H1 (cell line): ENCODE measurements at regions not wholly inside any gene's neighbourhood (a gene's known extent, or its start where the extent isn't known, plus 50 kb on each side); places are given as distances from the start of the nearest gene placed in this dataset.

ENCODE experiments used
- CTCF ChIA-PET: fragments of 300-600 bp; sonication (Branson Sonifier 250); formaldehyde crosslinking; loops from one replicate; lab custom pipeline; 2021; ENCODE audit not compliant: partially characterized antibody; lab: Charles Lee
- POLR2A ChIA-PET: fragments of 300-600 bp; sonication (Branson Sonifier 250); formaldehyde crosslinking; loops from one replicate; lab custom pipeline; 2021; ENCODE audit warnings: inconsistent platforms; ENCODE audit not compliant: partially characterized antibody; lab: Charles Lee
- DNase-seq, 2 experiments: peaks; one replicate each; pipeline versions ENCODE4 v3.0.0 to v3.0.0-alpha.2; 2010 to 2022; ENCODE audit warnings: low spot score in 2 of 2, low read depth in 1 of 2, mixed read lengths in 1 of 2
- FAIRE-seq: peaks from 2 replicates; lab custom pipeline; 2011; peaks lifted over from hg19 to GRCh38; lab: Jason Lieb, UNC
- H2AFZ ChIP-seq: 2 replicates; pipeline ENCODE4 v1.8.1; 2012; ENCODE audit warnings: low read length, inconsistent platforms
- H2AK5ac ChIP-seq: 2 replicates; pipeline ENCODE4 v1.6.1; 2013; ENCODE audit warnings: low read depth, low read length
- H2BK120ac ChIP-seq: replicated peaks from 2 replicates; pipeline ENCODE3; 2013; ENCODE audit warnings: low read depth, low read length, inconsistent platforms
- H2BK12ac ChIP-seq: 2 replicates; pipeline ENCODE4 v1.6.1; 2013; ENCODE audit warnings: low read depth, low read length
- H2BK15ac ChIP-seq: 2 replicates; pipeline ENCODE4 v1.6.1; 2013; ENCODE audit warnings: low read length
- H2BK20ac ChIP-seq: 2 replicates; pipeline ENCODE4 v1.6.1; 2013; ENCODE audit warnings: low read length
- H2BK5ac ChIP-seq: 2 replicates; pipeline ENCODE4 v1.6.1; 2013; ENCODE audit warnings: low read depth, low read length
- H3K14ac ChIP-seq: 2 replicates; pipeline ENCODE4 v1.6.1; 2013; ENCODE audit warnings: inconsistent platforms; ENCODE audit not compliant: insufficient read length
- H3K18ac ChIP-seq: 2 replicates; pipeline ENCODE4 v1.6.1; 2013; ENCODE audit warnings: low read length; ENCODE audit errors: extremely low read depth
- H3K23ac ChIP-seq: 2 replicates; pipeline ENCODE4 v1.6.1; 2013; ENCODE audit warnings: inconsistent platforms; ENCODE audit not compliant: insufficient read length
- H3K23me2 ChIP-seq: 2 replicates; pipeline ENCODE4 v1.6.1; 2013; ENCODE audit warnings: low read depth, low read length
- H3K27ac ChIP-seq: 2 replicates; pipeline ENCODE4 v1.6.1; 2011; ENCODE audit warnings: low read depth, low read length, inconsistent platforms
- H3K27me3 ChIP-seq, 4 experiments: replicated peaks in 1 of 4; 1 replicate in 1 of 4; 2 replicates in 3 of 4; pipeline versions ENCODE4 v1.6.1 to v1.8.1; 2011 to 2013; ENCODE audit warnings: low read length in 3 of 4, mild to moderate bottlenecking in 3 of 4, inconsistent platforms in 2 of 4, mixed read lengths in 2 of 4, moderate library complexity in 1 of 4; ENCODE audit not compliant: control insufficient read depth in 3 of 4, insufficient read depth in 3 of 4; ENCODE audit errors: extremely low read depth in 1 of 4
- H3K36me3 ChIP-seq, 4 experiments: 2 replicates each; pipeline versions ENCODE4 v1.6.1 to v1.8.1; 2011 to 2013; ENCODE audit warnings: mild to moderate bottlenecking in 4 of 4, low read length in 3 of 4, moderate library complexity in 2 of 4, control low read depth in 1 of 4, inconsistent platforms in 1 of 4; ENCODE audit not compliant: insufficient read depth in 4 of 4, control insufficient read depth in 2 of 4
- H3K4ac ChIP-seq: replicated peaks from 2 replicates; pipeline ENCODE3; 2013; ENCODE audit warnings: low read length, low read depth, mixed read lengths, inconsistent platforms; ENCODE audit not compliant: insufficient read length
- H3K4me1 ChIP-seq, 4 experiments: replicated peaks in 1 of 4; 1 replicate in 1 of 4; 2 replicates in 3 of 4; pipeline versions ENCODE4 v1.6.1 to v1.8.1; 2011 to 2013; ENCODE audit warnings: low read length in 3 of 4, inconsistent platforms in 2 of 4, mixed read lengths in 1 of 4; ENCODE audit not compliant: insufficient read depth in 4 of 4, control insufficient read depth in 3 of 4
- H3K4me2 ChIP-seq, 2 experiments: 2 replicates each; pipeline versions ENCODE4 v1.6.1 to v1.8.1; 2011 to 2013; ENCODE audit warnings: low read depth in 2 of 2, low read length in 2 of 2, control low read depth in 1 of 2, inconsistent platforms in 1 of 2, mild to moderate bottlenecking in 1 of 2; ENCODE audit not compliant: insufficient read depth in 1 of 2
- H3K4me3 ChIP-seq, 4 experiments: fragments of 200-600, 300-600 bp in 1 of 4; sonication (generic), shearing (Covaris generic), sonication (Bioruptor Twin) in 1 of 4; 2 replicates each; pipeline versions ENCODE4 v1.5.1 to v1.8.1; 2011 to 2016; ENCODE audit warnings: low read length in 4 of 4, low read depth in 3 of 4, control low read depth in 2 of 4, inconsistent platforms in 2 of 4, mild to moderate bottlenecking in 2 of 4, mixed read lengths in 1 of 4, moderate library complexity in 1 of 4; ENCODE audit not compliant: insufficient read depth in 2 of 4; ENCODE audit errors: extremely low read depth in 1 of 4
- H3K56ac ChIP-seq: replicated peaks from 2 replicates; pipeline ENCODE3; 2013; ENCODE audit warnings: low read depth, mild to moderate bottlenecking, mixed read lengths, low read length, inconsistent platforms; ENCODE audit not compliant: insufficient read length
- H3K79me1 ChIP-seq: 2 replicates; pipeline ENCODE4 v1.6.1; 2013; ENCODE audit warnings: low read depth, low read length, control low read depth
- H3K79me2 ChIP-seq, 2 experiments: 2 replicates each; pipeline versions ENCODE4 v1.6.1 to v1.8.1; 2012 to 2013; ENCODE audit warnings: low read length in 2 of 2, mild to moderate bottlenecking in 2 of 2, inconsistent platforms in 1 of 2; ENCODE audit not compliant: insufficient read depth in 2 of 2, control insufficient read depth in 1 of 2
- H3K9ac ChIP-seq, 4 experiments: replicated peaks in 1 of 4; 1 replicate in 1 of 4; 2 replicates in 3 of 4; pipeline versions ENCODE4 v1.6.1 to v1.8.1; 2011 to 2013; ENCODE audit warnings: low read depth in 3 of 4, low read length in 3 of 4, control low read depth in 2 of 4, mild to moderate bottlenecking in 2 of 4, moderate library complexity in 2 of 4, inconsistent platforms in 1 of 4; ENCODE audit errors: extremely low read depth in 1 of 4
- H3K9me3 ChIP-seq, 2 experiments: 2 replicates each; pipeline versions ENCODE4 v1.6.1 to v1.8.1; 2012 to 2013; ENCODE audit warnings: mild to moderate bottlenecking in 2 of 2, moderate library complexity in 2 of 2, control low read depth in 1 of 2, inconsistent platforms in 1 of 2, low read depth in 1 of 2, low read length in 1 of 2, mixed read lengths in 1 of 2; ENCODE audit not compliant: insufficient read depth in 2 of 2
- H4K20me1 ChIP-seq, 2 experiments: replicated peaks in 1 of 2; 2 replicates each; pipeline versions ENCODE3 to v1.8.1; 2011 to 2013; ENCODE audit warnings: inconsistent platforms in 2 of 2, low read length in 2 of 2, mild to moderate bottlenecking in 1 of 2; ENCODE audit not compliant: insufficient read depth in 2 of 2, control insufficient read depth in 1 of 2
- H4K5ac ChIP-seq: 2 replicates; pipeline ENCODE4 v1.6.1; 2013; ENCODE audit warnings: low read length, low read depth, mixed read lengths, inconsistent platforms; ENCODE audit not compliant: insufficient read length
- H4K8ac ChIP-seq: 2 replicates; pipeline ENCODE4 v1.8.0; 2013; ENCODE audit warnings: mild to moderate bottlenecking, moderate library complexity, low read length, inconsistent platforms; ENCODE audit not compliant: insufficient read depth; ENCODE audit errors: extremely low read depth
- H4K91ac ChIP-seq: replicated peaks from 2 replicates; pipeline ENCODE3; 2013; ENCODE audit warnings: low read length, mixed read lengths, inconsistent platforms; ENCODE audit not compliant: insufficient read length
- NANOG ChIP-seq: IDR thresholded peaks from 2 replicates; pipeline ENCODE4 v1.6.1; 2011; ENCODE audit warnings: low read length, low read depth, mild to moderate bottlenecking, inconsistent platforms; ENCODE audit not compliant: insufficient read depth, poor library complexity, severe bottlenecking
- RAD21 ChIP-seq, 2 experiments: IDR thresholded peaks in 1 of 2; conservative IDR thresholded peaks in 1 of 2; 2 replicates each; pipeline ENCODE4 v1.6.1; 2011; ENCODE audit warnings: low read depth in 2 of 2, low read length in 2 of 2, improper control_type of control experiment in 1 of 2, inconsistent platforms in 1 of 2, mild to moderate bottlenecking in 1 of 2, moderate library complexity in 1 of 2
- RFX5 ChIP-seq: IDR thresholded peaks from 2 replicates; pipeline ENCODE4 v1.6.1; 2011; ENCODE audit warnings: low read depth, low read length, improper control_type of control experiment, borderline replicate concordance
- WGBS, 2 experiments: shearing (Covaris generic) in 1 of 2; methylation state at CpG; one replicate each; pipeline versions ENCODE4 v1.1.6 to v1.1.7; 2013 to 2015; ENCODE audit warnings: low lambda C conversion rate in 2 of 2, mixed read lengths in 2 of 2, inconsistent platforms in 1 of 2, low coverage in 1 of 2, missing lambda C conversion rate in 1 of 2; ENCODE audit not compliant: insufficient replicate concordance in 2 of 2, insufficient coverage in 1 of 2, insufficient read length in 1 of 2; ENCODE audit errors: extremely low coverage in 1 of 2, missing lambda C conversion rate in 1 of 2; 5-methylcytosine and 5-hydroxymethylcytosine counted together

DNA sequence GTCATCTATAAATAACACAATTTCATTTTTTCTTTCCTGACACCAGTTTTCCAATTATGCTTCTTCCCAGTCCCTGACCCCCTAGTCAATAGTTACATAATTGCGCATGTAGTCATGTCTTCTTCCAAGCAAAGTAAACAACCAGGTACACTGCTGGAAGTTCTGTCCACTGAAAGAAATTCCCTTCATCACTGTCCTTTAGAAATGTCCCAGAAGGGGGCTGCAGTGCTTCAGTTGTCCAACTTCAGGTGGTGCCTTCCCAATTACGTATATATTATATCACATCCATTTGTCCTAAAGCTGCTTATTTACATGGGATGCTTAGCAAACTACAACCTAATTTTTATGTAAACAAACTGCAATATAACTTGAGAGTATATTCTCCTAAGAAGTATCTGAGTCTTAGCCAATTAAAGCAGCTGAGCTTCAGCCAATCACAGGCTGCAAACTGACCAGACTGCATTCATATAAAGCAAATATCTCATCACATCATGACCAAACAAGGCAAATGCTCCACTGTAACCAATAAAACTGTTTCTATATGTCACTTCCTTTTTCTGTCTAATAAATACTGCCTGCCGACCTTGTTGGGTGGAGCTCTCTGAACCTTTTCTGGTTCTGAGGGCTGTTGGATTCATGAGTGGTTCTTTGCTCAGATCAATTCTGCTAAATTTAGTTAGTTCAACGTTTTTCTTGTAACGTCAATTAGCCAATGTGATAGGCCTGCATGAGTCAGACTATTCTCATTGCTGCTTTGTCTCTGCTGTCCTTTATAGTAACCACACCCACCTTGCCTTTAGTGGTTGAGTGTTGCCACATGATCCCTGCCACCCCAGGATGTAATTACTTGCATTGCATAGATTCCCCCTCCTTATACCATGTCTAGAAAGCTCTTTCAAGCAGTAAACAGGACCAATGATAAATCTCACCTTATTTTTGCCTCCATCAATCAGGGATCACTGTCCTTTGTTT is 239.3 kb downstream of the ALG10B start:
- Histone ChIP-seq H4K20me1 (no peaks in the 10 kb centered on the region), H2AFZ (peak overlapping the region; percentile 88), H2BK5ac (no peak overlapping the region), H3K23me2 (no peaks in the 10 kb centered on the region), H2BK12ac (no peak overlapping the region), H4K5ac (no peak overlapping the region), H2BK20ac (no peak overlapping the region), H3K18ac (no peak overlapping the region), H3K56ac (no peak overlapping the region), H3K36me3 (no peaks in the 10 kb centered on the region), H3K4me3 (no peak overlapping the region), H3K4ac (no peak overlapping the region), H3K4me2 (no peak overlapping the region), H3K9me3 (no peaks in the 10 kb centered on the region), H3K4me1 (peaks cover 0 to 3% (median 0%) of the 10 kb centered on the region in 4 experiments; a peak in 1 of 7 replicates), H2BK120ac (no peak overlapping the region), H4K91ac (no peak overlapping the region), H3K9ac (no peak overlapping the region), H3K79me1 (no peaks in the 10 kb centered on the region), H3K27me3 (no peaks in the 10 kb centered on the region), H3K14ac (no peak overlapping the region), H3K79me2 (no peaks in the 10 kb centered on the region), H4K8ac (no peak overlapping the region), H3K23ac (no peak overlapping the region), H2BK15ac (no peak overlapping the region), H3K27ac (no peak overlapping the region), H2AK5ac (no peak overlapping the region)
- 88% methylated on average over 5 of the region's 5 CpGs; no CpG with 5 or more reads in 1 of the 2 experiments for WGBS, 2 experiments
- DNase-seq (no peak), FAIRE-seq (peak; percentile 66)
- POLR2A ChIA-PET, result no interaction called here
- peak; percentile 18 to 26; a peak in 2 of 4 replicates for TF ChIP-seq RAD21 (IDR thresholded peaks at IDR 0.05 in 1 of 2, conservative IDR thresholded peaks at IDR 0.05 in 1 of 2; ENCODE audit: low read depth in 2 of 2, low read length in 2 of 2)
- TF ChIP-seq NANOG, result no peak
- no peak for TF ChIP-seq RFX5
- CTCF ChIA-PET, result interaction anchor here (0.7 to 3.8 kb wide), 3 partner anchors 10 to 311 kb away, joined by 3 to 18 read pairs (median 3); no protein-coding TSS in a partner anchor
